ENCODE measurements at regions not wholly inside any gene's neighbourhood (a gene's known extent, or its start where the extent isn't known, plus 50 kb on each side); places are given as distances from the start of the nearest gene placed in this dataset.

- no peak for TF ChIP-seq CTCF (IDR thresholded peaks at IDR 0.05; ENCODE audit: insufficient read depth, low read length, poor library complexity, severe bottlenecking)
- Histone ChIP-seq H3K36me3 (ENCODE audit: control insufficient read depth, insufficient read depth, low read length) (no peaks in the 10 kb centered on the region), H3K4me3 (replicated peaks; ENCODE audit: low read depth, low read length) (no peak overlapping the region), H3K27me3 (replicated peaks; ENCODE audit: control insufficient read depth, insufficient read depth, low read length) (no peaks in the 10 kb centered on the region)
- DNase-seq (ENCODE audit: extremely low read depth, insufficient read length) = no peak
These were observed 832.2 kb downstream of the DTWD2 start for GRCh38 chr5:118156181-118156580.

- no peak for TF ChIP-seq CTCF (IDR thresholded peaks at IDR 0.05; ENCODE audit: insufficient read depth, low read length, poor library complexity, severe bottlenecking)
- no peaks in the 10 kb centered on the region for H3K36me3 ChIP-seq (ENCODE audit: control insufficient read depth, insufficient read depth, low read length)
- no peak for DNase-seq (ENCODE audit: extremely low read depth, insufficient read length)
- no peak overlapping the region for H3K4me3 ChIP-seq (replicated peaks; ENCODE audit: low read depth, low read length)
- no peaks in the 10 kb centered on the region for H3K27me3 ChIP-seq (replicated peaks; ENCODE audit: control insufficient read depth, insufficient read depth, low read length)
These were observed 841.5 kb downstream of the DTWD2 start for GRCh38 chr5:118146824-118147223.

GRCh38 chr5:118144540-118144939, 843.8 kb downstream of the DTWD2 start:
- DNase-seq (ENCODE audit: extremely low read depth, insufficient read length) = no peak
- TF ChIP-seq CTCF (IDR thresholded peaks at IDR 0.05; ENCODE audit: insufficient read depth, low read length, poor library complexity, severe bottlenecking) = no peak
- no peak overlapping the region for H3K4me3 ChIP-seq (replicated peaks; ENCODE audit: low read depth, low read length)
- no peaks in the 10 kb centered on the region for H3K36me3 ChIP-seq (ENCODE audit: control insufficient read depth, insufficient read depth, low read length)
- H3K27me3 ChIP-seq (replicated peaks; ENCODE audit: control insufficient read depth, insufficient read depth, low read length) = no peaks in the 10 kb centered on the region

- TF ChIP-seq CTCF (IDR thresholded peaks at IDR 0.05; ENCODE audit: insufficient read depth, low read length, poor library complexity, severe bottlenecking) = no peak
- no peak overlapping the region for H3K4me3 ChIP-seq (replicated peaks; ENCODE audit: low read depth, low read length)
- H3K27me3 ChIP-seq (replicated peaks; ENCODE audit: control insufficient read depth, insufficient read depth, low read length) = no peaks in the 10 kb centered on the region
- no peak for DNase-seq (ENCODE audit: extremely low read depth, insufficient read length)
- no peaks in the 10 kb centered on the region for H3K36me3 ChIP-seq (ENCODE audit: control insufficient read depth, insufficient read depth, low read length)
These were observed 849.0 kb downstream of the DTWD2 start for GRCh38 chr5:118139361-118139760.

GRCh38 chr5:118126159-118126558, 862.2 kb downstream of the DTWD2 start:
- H3K4me3 ChIP-seq (replicated peaks; ENCODE audit: low read depth, low read length) = no peak overlapping the region
- DNase-seq (ENCODE audit: extremely low read depth, insufficient read length) = no peak
- no peak for TF ChIP-seq CTCF (IDR thresholded peaks at IDR 0.05; ENCODE audit: insufficient read depth, low read length, poor library complexity, severe bottlenecking)
- H3K36me3 ChIP-seq (ENCODE audit: control insufficient read depth, insufficient read depth, low read length) = no peaks in the 10 kb centered on the region
- H3K27me3 ChIP-seq (replicated peaks; ENCODE audit: control insufficient read depth, insufficient read depth, low read length) = no peaks in the 10 kb centered on the region

- no peaks in the 10 kb centered on the region for H3K27me3 ChIP-seq (replicated peaks; ENCODE audit: control insufficient read depth, insufficient read depth, low read length)
- TF ChIP-seq CTCF (IDR thresholded peaks at IDR 0.05; ENCODE audit: insufficient read depth, low read length, poor library complexity, severe bottlenecking) = no peak
- DNase-seq (ENCODE audit: extremely low read depth, insufficient read length) = no peak
- no peaks in the 10 kb centered on the region for H3K36me3 ChIP-seq (ENCODE audit: control insufficient read depth, insufficient read depth, low read length)
- H3K4me3 ChIP-seq (replicated peaks; ENCODE audit: low read depth, low read length) = no peak overlapping the region
These were observed 862.7 kb downstream of the DTWD2 start for GRCh38 chr5:118125687-118126086.

Data from GM06990 (cell line).